ENCODE measurements at regions not wholly inside any gene's neighbourhood (a gene's known extent, or its start where the extent isn't known, plus 50 kb on each side); places are given as distances from the start of the nearest gene placed in this dataset.

GRCh38 chr1:201606623-201607022, 67.7 kb downstream of the NAV1 start:
- WGBS, 3 donors: 72 to 90% (median 81%) methylated on average over 1 of the region's 1 CpG
- no peak for DNase-seq
- Histone ChIP-seq H3K4me1 (ENCODE audit: control insufficient read depth in 3 of 3, insufficient read depth in 2 of 3, low read depth in 1 of 3, low read length in 2 of 3) (no peaks in the 10 kb centered on the region), H3K9me3 (ENCODE audit: control insufficient read depth in 2 of 2, insufficient read depth in 1 of 2, low read depth in 1 of 2, low read length in 1 of 2) (no peaks in the 10 kb centered on the region), H3K36me3 (ENCODE audit: control insufficient read depth in 3 of 3, insufficient read depth in 2 of 3, low read depth in 1 of 3, low read length in 3 of 3) (no peaks in the 10 kb centered on the region), H3K4me3 (ENCODE audit: low read depth in 1 of 3, low read length in 3 of 3) (no peak overlapping the region), H3K27ac (ENCODE audit: low read depth in 1 of 3, low read length in 2 of 3) (no peak overlapping the region), H3K27me3 (ENCODE audit: control insufficient read depth in 3 of 3, insufficient read depth in 3 of 3, low read length in 3 of 3) (peaks cover 0 to 28% (median 0%) of the 10 kb centered on the region in 3 donors)
- no peak for FAIRE-seq

DNA sequence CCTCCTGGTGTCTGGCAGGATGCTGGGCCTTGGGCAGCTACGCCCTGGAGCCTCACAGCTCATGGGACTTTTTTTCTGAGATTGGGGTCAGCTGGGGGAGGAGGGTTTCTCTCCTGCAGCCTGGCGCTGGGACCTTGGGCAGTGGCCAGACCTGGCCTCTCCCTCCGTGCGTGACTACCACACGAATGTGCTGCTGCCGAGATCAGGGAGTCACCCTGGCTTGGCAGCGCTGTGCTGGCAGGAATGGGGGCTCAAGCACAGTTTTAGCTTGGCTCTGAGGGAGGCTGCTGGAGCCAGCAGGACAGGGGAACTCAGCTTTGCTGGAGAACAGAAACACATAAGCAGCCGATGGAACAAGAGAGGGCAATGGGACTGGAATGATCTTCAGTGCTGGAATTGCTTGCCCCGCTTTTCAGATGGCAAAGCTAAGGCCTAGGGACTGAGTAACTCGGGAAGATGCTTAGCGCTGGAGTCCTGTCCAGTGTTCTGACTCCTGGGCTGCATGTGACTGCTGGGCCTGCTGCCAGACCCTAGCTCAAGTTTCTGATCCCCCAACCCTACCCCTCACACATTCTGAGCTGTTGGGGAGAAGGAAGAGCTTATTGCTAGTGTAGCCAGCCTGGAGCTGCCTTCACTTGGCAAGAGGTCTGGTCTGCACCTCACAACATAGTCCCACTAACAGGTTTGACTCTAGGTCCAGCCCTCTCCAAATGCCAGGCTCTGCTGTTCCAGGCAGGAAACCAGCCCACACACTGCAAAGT, 69.9 kb downstream of the NAV1 start:
- DNase-seq (no peak), FAIRE-seq (no peak)
- no peaks in the 10 kb centered on the region for H3K4me1 ChIP-seq (ENCODE audit: control insufficient read depth in 3 of 3, insufficient read depth in 2 of 3, low read depth in 1 of 3, low read length in 2 of 3)
- whole genome bisulfite sequencing, 3 donors: 77 to 82% (median 80%) methylated on average over 11 of the region's 11 CpGs
- peaks cover 0 to 27% (median 0%) of the 10 kb centered on the region in 3 donors for H3K27me3 ChIP-seq (ENCODE audit: control insufficient read depth in 3 of 3, insufficient read depth in 3 of 3, low read length in 3 of 3)
- H3K9me3 ChIP-seq (ENCODE audit: control insufficient read depth in 2 of 2, insufficient read depth in 1 of 2, low read depth in 1 of 2, low read length in 1 of 2): no peaks in the 10 kb centered on the region
- H3K36me3 ChIP-seq (ENCODE audit: control insufficient read depth in 3 of 3, insufficient read depth in 2 of 3, low read depth in 1 of 3, low read length in 3 of 3): no peaks in the 10 kb centered on the region
- H3K4me3 ChIP-seq (ENCODE audit: low read depth in 1 of 3, low read length in 3 of 3): no peak overlapping the region
- no peak overlapping the region for H3K27ac ChIP-seq (ENCODE audit: low read depth in 1 of 3, low read length in 2 of 3)

- Histone ChIP-seq H3K4me3 (ENCODE audit: low read depth in 1 of 3, low read length in 3 of 3) (no peak overlapping the region), H3K4me1 (ENCODE audit: control insufficient read depth in 3 of 3, insufficient read depth in 2 of 3, low read depth in 1 of 3, low read length in 2 of 3) (no peaks in the 10 kb centered on the region), H3K36me3 (ENCODE audit: control insufficient read depth in 3 of 3, insufficient read depth in 2 of 3, low read depth in 1 of 3, low read length in 3 of 3) (no peaks in the 10 kb centered on the region), H3K27ac (ENCODE audit: low read depth in 1 of 3, low read length in 2 of 3) (no peak overlapping the region), H3K27me3 (ENCODE audit: control insufficient read depth in 3 of 3, insufficient read depth in 3 of 3, low read length in 3 of 3) (peaks cover 0 to 27% (median 0%) of the 10 kb centered on the region in 3 donors), H3K9me3 (ENCODE audit: control insufficient read depth in 2 of 2, insufficient read depth in 1 of 2, low read depth in 1 of 2, low read length in 1 of 2) (no peaks in the 10 kb centered on the region)
- no peak for FAIRE-seq
- no peak for DNase-seq
- 82 to 86% (median 85%) methylated on average over 5 of the region's 5 CpGs for WGBS, 3 donors
These were observed 70.9 kb downstream of the NAV1 start for GRCh38 chr1:201609661-201610318.

- no peaks in the 10 kb centered on the region for H3K36me3 ChIP-seq (ENCODE audit: control insufficient read depth in 3 of 3, insufficient read depth in 2 of 3, low read depth in 1 of 3, low read length in 3 of 3)
- WGBS, 3 donors: 68 to 89% (median 70%) methylated on average over 3 of the region's 3 CpGs
- DNase-seq (no peak), FAIRE-seq (no peak)
- peaks cover 0 to 27% (median 0%) of the 10 kb centered on the region in 3 donors for H3K27me3 ChIP-seq (ENCODE audit: control insufficient read depth in 3 of 3, insufficient read depth in 3 of 3, low read length in 3 of 3)
- no peak overlapping the region for H3K27ac ChIP-seq (ENCODE audit: low read depth in 1 of 3, low read length in 2 of 3)
- H3K9me3 ChIP-seq (ENCODE audit: control insufficient read depth in 2 of 2, insufficient read depth in 1 of 2, low read depth in 1 of 2, low read length in 1 of 2): no peaks in the 10 kb centered on the region
- no peaks in the 10 kb centered on the region for H3K4me1 ChIP-seq (ENCODE audit: control insufficient read depth in 3 of 3, insufficient read depth in 2 of 3, low read depth in 1 of 3, low read length in 2 of 3)
- no peak overlapping the region for H3K4me3 ChIP-seq (ENCODE audit: low read depth in 1 of 3, low read length in 3 of 3)
These were observed 71.9 kb downstream of the NAV1 start for GRCh38 chr1:201610858-201611257.

DNA sequence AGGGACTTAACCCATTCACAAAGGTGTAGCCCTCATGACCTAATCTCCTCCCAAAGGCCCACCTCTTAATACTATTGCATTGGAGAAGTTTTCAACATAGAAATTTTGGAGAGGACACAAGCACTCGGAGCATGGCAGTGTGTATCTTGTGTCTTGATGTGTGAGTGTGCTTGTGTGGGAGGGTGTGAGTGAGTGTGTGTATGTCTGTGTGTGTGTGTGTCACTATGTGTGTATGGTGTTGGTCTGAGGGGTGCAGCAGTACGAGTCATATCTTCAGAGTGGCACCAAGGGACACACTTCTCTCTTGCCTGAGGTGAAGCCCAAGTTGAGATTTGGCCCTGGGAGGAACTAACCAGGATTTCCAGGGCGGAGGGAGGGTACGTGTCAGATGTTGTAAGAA, 73.7 kb downstream of the NAV1 start:
- Histone ChIP-seq H3K36me3 (ENCODE audit: control insufficient read depth in 3 of 3, insufficient read depth in 2 of 3, low read depth in 1 of 3, low read length in 3 of 3) (no peaks in the 10 kb centered on the region), H3K27me3 (ENCODE audit: control insufficient read depth in 3 of 3, insufficient read depth in 3 of 3, low read length in 3 of 3) (peaks cover 0 to 26% (median 0%) of the 10 kb centered on the region in 3 donors), H3K9me3 (ENCODE audit: control insufficient read depth in 2 of 2, insufficient read depth in 1 of 2, low read depth in 1 of 2, low read length in 1 of 2) (no peaks in the 10 kb centered on the region), H3K27ac (ENCODE audit: low read depth in 1 of 3, low read length in 2 of 3) (no peak overlapping the region), H3K4me1 (ENCODE audit: control insufficient read depth in 3 of 3, insufficient read depth in 2 of 3, low read depth in 1 of 3, low read length in 2 of 3) (no peaks in the 10 kb centered on the region), H3K4me3 (ENCODE audit: low read depth in 1 of 3, low read length in 3 of 3) (no peak overlapping the region)
- FAIRE-seq: no peak
- no peak for DNase-seq
- 82 to 83% (median 82%) methylated on average over 4 of the region's 4 CpGs for WGBS, 3 donors

DNA sequence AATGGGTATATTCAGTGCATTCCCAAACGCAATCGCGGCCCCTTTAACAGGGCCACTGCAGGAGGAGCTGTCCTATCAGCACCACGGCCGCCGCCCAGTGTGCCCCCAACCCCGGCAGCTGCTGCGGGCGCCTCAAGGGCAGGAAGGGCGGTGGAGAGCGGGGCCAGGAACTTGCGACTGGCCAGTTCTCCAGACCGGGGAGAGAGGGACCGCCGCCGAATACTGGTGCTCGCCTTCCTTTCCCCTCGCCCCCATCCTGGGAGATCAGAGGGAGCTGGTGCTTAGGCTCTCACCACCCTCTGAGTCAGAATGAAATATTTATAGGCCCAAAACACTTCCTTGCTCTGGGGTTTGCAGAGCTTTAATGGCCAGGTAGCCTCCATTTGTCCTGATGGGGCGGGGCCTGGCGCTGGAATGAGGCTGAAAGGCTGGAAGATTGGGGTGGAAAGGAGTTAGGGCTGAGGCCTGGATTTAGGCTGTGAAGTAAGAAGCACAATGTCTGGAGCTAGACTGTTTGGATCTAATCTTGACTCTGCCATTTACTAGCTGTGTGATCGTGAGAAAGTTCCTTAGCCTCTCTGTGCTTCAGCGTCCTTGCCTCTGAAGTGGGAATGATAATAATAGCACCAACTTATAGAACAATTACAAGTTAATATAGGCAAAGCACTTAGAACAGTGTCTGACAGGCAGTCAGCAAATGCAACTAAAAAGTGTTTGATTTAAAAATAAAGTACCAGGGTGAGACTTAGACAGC, 75.5 kb downstream of the NAV1 start:
- Histone ChIP-seq H3K27me3 (ENCODE audit: control insufficient read depth in 3 of 3, insufficient read depth in 3 of 3, low read length in 3 of 3) (peaks cover 0 to 29% (median 0%) of the 10 kb centered on the region in 3 donors), H3K36me3 (ENCODE audit: control insufficient read depth in 3 of 3, insufficient read depth in 2 of 3, low read depth in 1 of 3, low read length in 3 of 3) (no peaks in the 10 kb centered on the region), H3K9me3 (ENCODE audit: control insufficient read depth in 2 of 2, insufficient read depth in 1 of 2, low read depth in 1 of 2, low read length in 1 of 2) (no peaks in the 10 kb centered on the region), H3K27ac (ENCODE audit: low read depth in 1 of 3, low read length in 2 of 3) (no peak overlapping the region), H3K4me3 (ENCODE audit: low read depth in 1 of 3, low read length in 3 of 3) (no peak overlapping the region), H3K4me1 (ENCODE audit: control insufficient read depth in 3 of 3, insufficient read depth in 2 of 3, low read depth in 1 of 3, low read length in 2 of 3) (no peaks in the 10 kb centered on the region)
- DNase-seq (peak in 1 of 2 donors; percentile 57), FAIRE-seq (no peak)
- 18 to 23% (median 19%) methylated on average over 22 of the region's 22 CpGs for WGBS, 3 donors

DNA sequence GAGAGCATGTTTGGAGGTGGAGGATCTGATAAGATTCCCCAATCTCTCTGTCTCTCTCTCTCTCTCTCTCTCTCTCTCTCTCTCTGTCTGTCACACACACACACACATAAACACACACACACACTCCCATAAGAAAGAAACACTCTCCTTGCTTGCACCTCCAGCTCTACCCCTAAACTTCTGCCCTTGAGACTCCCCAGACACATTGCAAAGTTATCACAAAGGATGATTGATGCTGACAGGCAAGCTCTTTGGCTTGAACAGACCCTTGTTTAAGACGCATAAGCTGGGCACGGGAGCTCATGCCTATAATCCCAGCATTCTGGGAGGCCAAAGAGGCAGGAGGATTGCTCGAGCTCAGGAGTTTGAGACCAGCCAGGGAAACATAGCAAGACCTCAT, 78.2 kb downstream of the NAV1 start:
- no peak overlapping the region for H3K27ac ChIP-seq (ENCODE audit: low read depth in 1 of 3, low read length in 2 of 3)
- H3K9me3 ChIP-seq (ENCODE audit: control insufficient read depth in 2 of 2, insufficient read depth in 1 of 2, low read depth in 1 of 2, low read length in 1 of 2): no peaks in the 10 kb centered on the region
- H3K4me3 ChIP-seq (ENCODE audit: low read depth in 1 of 3, low read length in 3 of 3): no peak overlapping the region
- 80 to 88% (median 80%) methylated on average over 3 of the region's 3 CpGs for WGBS, 3 donors
- FAIRE-seq: no peak
- no peak for DNase-seq
- H3K27me3 ChIP-seq (ENCODE audit: control insufficient read depth in 3 of 3, insufficient read depth in 3 of 3, low read length in 3 of 3): peaks cover 0 to 12% (median 0%) of the 10 kb centered on the region in 3 donors
- no peaks in the 10 kb centered on the region for H3K4me1 ChIP-seq (ENCODE audit: control insufficient read depth in 3 of 3, insufficient read depth in 2 of 3, low read depth in 1 of 3, low read length in 2 of 3)
- H3K36me3 ChIP-seq (ENCODE audit: control insufficient read depth in 3 of 3, insufficient read depth in 2 of 3, low read depth in 1 of 3, low read length in 3 of 3): no peaks in the 10 kb centered on the region

- H3K4me3 ChIP-seq (ENCODE audit: low read depth in 1 of 3, low read length in 3 of 3): no peak overlapping the region
- DNase-seq (no peak), FAIRE-seq (no peak)
- peaks cover 0 to under 1% (median 0%) of the 10 kb centered on the region in 3 donors for H3K36me3 ChIP-seq (ENCODE audit: control insufficient read depth in 3 of 3, insufficient read depth in 2 of 3, low read depth in 1 of 3, low read length in 3 of 3)
- WGBS, 3 donors: 87 to 89% (median 88%) methylated on average over 3 of the region's 3 CpGs
- no peaks in the 10 kb centered on the region for H3K9me3 ChIP-seq (ENCODE audit: control insufficient read depth in 2 of 2, insufficient read depth in 1 of 2, low read depth in 1 of 2, low read length in 1 of 2)
- no peaks in the 10 kb centered on the region for H3K4me1 ChIP-seq (ENCODE audit: control insufficient read depth in 3 of 3, insufficient read depth in 2 of 3, low read depth in 1 of 3, low read length in 2 of 3)
- peaks cover 0 to 12% (median 0%) of the 10 kb centered on the region in 3 donors for H3K27me3 ChIP-seq (ENCODE audit: control insufficient read depth in 3 of 3, insufficient read depth in 3 of 3, low read length in 3 of 3)
- no peak overlapping the region for H3K27ac ChIP-seq (ENCODE audit: low read depth in 1 of 3, low read length in 2 of 3)
These were observed 79.5 kb downstream of the NAV1 start for GRCh38 chr1:201618389-201618788.

Data from small intestine (tissue), 7 donors.